HepG2 (cell line): ENCODE measurements at regions not wholly inside any gene's neighbourhood (a gene's known extent, or its start where the extent isn't known, plus 50 kb on each side); places are given as distances from the start of the nearest gene placed in this dataset.
"Not testable (repeated sequence)": the region's sequence is repeated elsewhere in the genome, so short reads cannot be mapped to it uniquely, and the experiment has no call there.

ENCODE experiments used
- ATAC-seq: fragments of 200-7000 bp; cut with Tn5 transposase; 3 replicates; pipeline ENCODE4 v1.9.1; 2020; ENCODE audit warnings: mild to moderate bottlenecking, moderate library complexity
- BruUV-seq: library from RNA; stranded (reverse); fragments of 400-500 nt; replicated peaks from 2 replicates; lab custom pipeline; 2021; lab: Mats Ljungman, UMichigan
- CTCF ChIA-PET: fragments of 300-600 bp; formaldehyde crosslinking; extraction: SDS; loops from one replicate; lab custom pipeline; 2021; ENCODE audit warnings: low total read pairs, inconsistent platforms, low intra/inter-chr PET ratio; lab: Yijun Ruan, JAX
- POLR2A ChIA-PET: fragments of 350-600 bp; sonication (Branson Sonifier 250); formaldehyde crosslinking; loops from one replicate; lab custom pipeline; 2020; ENCODE audit warnings: antibody characterized with exemption, inconsistent platforms; lab: Yijun Ruan, JAX
- DNase-seq: peaks from one replicate; pipeline ENCODE4 v3.0.0-alpha.2; 2015; ENCODE audit warnings: low spot score
- FAIRE-seq: peaks from 3 replicates; lab custom pipeline; 2011; peaks lifted over from hg19 to GRCh38; lab: Jason Lieb, UNC
- H2AFZ ChIP-seq: one replicate; pipeline ENCODE4 v1.6.1; 2011; ENCODE audit warnings: low read length, inconsistent platforms
- H3K27ac ChIP-seq: fragments of 300-600 bp; 3 replicates; pipeline ENCODE4 v1.8.0; 2011; ENCODE audit warnings: mixed run types, mild to moderate bottlenecking, mixed read lengths, low read length, inconsistent platforms; ENCODE audit not compliant: insufficient read depth; ENCODE audit errors: extremely low read length
- H3K27me3 ChIP-seq, 2 experiments: fragments of 200-600 bp in 1 of 2; 2 replicates in 1 of 2; 3 replicates in 1 of 2; pipeline versions ENCODE4 v1.6.0 to v1.8.0; 2011; ENCODE audit warnings: low read length in 2 of 2, mild to moderate bottlenecking in 2 of 2, moderate library complexity in 2 of 2, inconsistent platforms in 1 of 2; ENCODE audit not compliant: insufficient read depth in 2 of 2, control insufficient read depth in 1 of 2
- H3K36me3 ChIP-seq, 2 experiments: fragments of 200-600 bp in 1 of 2; replicated peaks in 1 of 2; 2 replicates in 1 of 2; 3 replicates in 1 of 2; pipeline versions ENCODE4 v1.5.1 to v1.8.0; 2011; ENCODE audit warnings: low read length in 2 of 2, inconsistent platforms in 1 of 2; ENCODE audit not compliant: insufficient read depth in 2 of 2, control insufficient read depth in 1 of 2
- H3K4me1 ChIP-seq: 2 replicates; pipeline ENCODE4 v1.5.1; 2012; ENCODE audit warnings: low read length, inconsistent platforms; ENCODE audit not compliant: insufficient read depth
- H3K4me2 ChIP-seq: 2 replicates; pipeline ENCODE4 v1.6.0; 2011; ENCODE audit warnings: low read depth, low read length, inconsistent platforms
- H3K4me3 ChIP-seq, 3 experiments: fragments of 200-600 bp in 1 of 3; sonication (generic), shearing (Covaris generic) in 1 of 3; replicated peaks in 1 of 3; 2 replicates each; pipeline ENCODE4 v1.5.1; 2011 to 2016; ENCODE audit warnings: low read length in 3 of 3, inconsistent platforms in 2 of 3, low read depth in 2 of 3, mild to moderate bottlenecking in 2 of 3, control low read depth in 1 of 3, mixed read lengths in 1 of 3; ENCODE audit not compliant: insufficient read depth in 1 of 3
- H3K79me2 ChIP-seq: one replicate; pipeline ENCODE4 v1.6.1; 2011; ENCODE audit warnings: low read length, inconsistent platforms; ENCODE audit not compliant: insufficient read depth
- H3K9ac ChIP-seq: 2 replicates; pipeline ENCODE4 v1.6.0; 2011; ENCODE audit warnings: mild to moderate bottlenecking, low read depth, low read length, inconsistent platforms; ENCODE audit not compliant: insufficient read depth
- H3K9me3 ChIP-seq: 2 replicates; pipeline ENCODE4 v1.5.1; 2012; ENCODE audit warnings: mild to moderate bottlenecking, low read length
- H4K20me1 ChIP-seq: 2 replicates; pipeline ENCODE4 v1.6.0; 2011; ENCODE audit warnings: inconsistent platforms, mild to moderate bottlenecking, low read length, moderate library complexity; ENCODE audit not compliant: insufficient read depth
- FOXA1 ChIP-seq, 2 experiments: fragments of 450-650 bp in 1 of 2; sonication (generic) in 1 of 2; formaldehyde crosslinking in 1 of 2; IDR thresholded peaks; 2 replicates each; pipeline versions ENCODE4 v1.4.0 to v1.6.1; 2016 to 2020; ENCODE audit warnings: missing genetic modification reagents in 1 of 2
- FOXA3 ChIP-seq: IDR thresholded peaks from 2 replicates; pipeline ENCODE4 v1.6.1; 2016; ENCODE audit warnings: missing genetic modification reagents, missing compliant biosample characterization
- KDM1A ChIP-seq: IDR thresholded peaks from 2 replicates; pipeline ENCODE4 v1.6.1; 2016; ENCODE audit warnings: missing compliant biosample characterization
- SKIL ChIP-seq: sonication (generic); formaldehyde crosslinking; IDR thresholded peaks from 2 replicates; pipeline ENCODE4 v1.8.0; 2022; ENCODE audit warnings: missing genetic modification reagents, mild to moderate bottlenecking, moderate library complexity, borderline replicate concordance
- ZBTB46 ChIP-seq: sonication (generic); formaldehyde crosslinking; IDR thresholded peaks from 2 replicates; pipeline ENCODE4 v1.4.0; 2020; ENCODE audit warnings: mild to moderate bottlenecking, missing genetic modification reagents, borderline replicate concordance
- ZBTB7A ChIP-seq: sonication (generic); formaldehyde crosslinking; IDR thresholded peaks from 2 replicates; pipeline ENCODE4 v1.8.0; 2022; ENCODE audit warnings: mild to moderate bottlenecking, missing genetic modification reagents
- ZNF281 ChIP-seq: sonication (generic); formaldehyde crosslinking; IDR thresholded peaks from 2 replicates; pipeline ENCODE4 v1.4.0; 2020; ENCODE audit warnings: missing genetic modification reagents, borderline replicate concordance
- ZNF44 ChIP-seq: sonication (generic); formaldehyde crosslinking; IDR thresholded peaks from 2 replicates; pipeline ENCODE4 v1.5.1; 2020; ENCODE audit warnings: mild to moderate bottlenecking, missing genetic modification reagents
- ZNF766 ChIP-seq: sonication (generic); formaldehyde crosslinking; IDR thresholded peaks from 2 replicates; pipeline ENCODE4 v1.5.0; 2020; ENCODE audit warnings: missing genetic modification reagents, borderline replicate concordance
- WGBS: methylation state at CpG from one replicate; pipeline ENCODE4 v1.1.6; 2017; ENCODE audit warnings: low lambda C conversion rate; 5-methylcytosine and 5-hydroxymethylcytosine counted together
- in situ Hi-C: cut with HindIII; loops from 2 replicates; pipeline ENCODE4 v1.10.0; 2017; ENCODE audit warnings: low pct_unique_long_range_greater_than_20kb; ENCODE audit not compliant: extremely low pct_ligation_motif_present
- intact Hi-C: fragments of 100-400 bp; cut with micrococcal nuclease; formaldehyde crosslinking; loops from one replicate; pipeline ENCODE4 v1.10.0; 2022; ENCODE audit not compliant: unreplicated experiment

GRCh38 chr5:118502232-118502631 is 486.1 kb downstream of the DTWD2 start:
- CTCF ChIA-PET; DNase-seq; POLR2A ChIA-PET; BruUV-seq; in situ Hi-C loops; ATAC-seq; H3K9ac ChIP-seq; H3K9me3 ChIP-seq; H3K79me2 ChIP-seq; H3K4me3 ChIP-seq; intact Hi-C loops; H4K20me1 ChIP-seq; H2AFZ ChIP-seq; H3K36me3 ChIP-seq; FAIRE-seq; H3K27me3 ChIP-seq; H3K27ac ChIP-seq; H3K4me1 ChIP-seq; TF ChIP-seq FOXA1 (IDR thresholded peaks at IDR 0.05): not testable (repeated sequence)
- peak overlapping the region; percentile 18; the same call in 1 of the 2 replicates for H3K4me2 ChIP-seq
- no CpG with 5 or more reads among the region's 9 CpGs for WGBS
- peak; percentile 48; the same call in 1 of the 2 replicates for TF ChIP-seq FOXA3 (CRISPR knock-in tag)
- TF ChIP-seq FOXA1 (CRISPR knock-in tag; IDR thresholded peaks at IDR 0.05), result peak; percentile 47; the same call in 1 of the 2 replicates
- TF ChIP-seq ZNF281 (CRISPR knock-in tag), result peak; percentile 90
- peak; percentile 80; the same call in 1 of the 2 replicates for TF ChIP-seq ZNF766 (CRISPR knock-in tag)

- in situ Hi-C loops (no loop called here), intact Hi-C loops (no loop called here)
- Histone ChIP-seq H3K9ac (no peak overlapping the region), H3K79me2 (no peaks in the 10 kb centered on the region), H3K27me3 (no peaks in the 10 kb centered on the region), H3K4me1 (no peaks in the 10 kb centered on the region), H3K4me3 (no peak overlapping the region), H2AFZ (no peak overlapping the region), H3K9me3 (no peaks in the 10 kb centered on the region), H3K27ac (no peak overlapping the region), H3K4me2 (no peak overlapping the region), H4K20me1 (no peaks in the 10 kb centered on the region), H3K36me3 (no peaks in the 10 kb centered on the region)
- no peak for ATAC-seq
- 0% methylated on average over 1 of the region's 1 CpG for WGBS
- ChIA-PET POLR2A (no interaction called here), CTCF (no interaction called here)
- DNase-seq, result no peak
- no peak for FAIRE-seq
- no TSS peak for BruUV-seq
- TF ChIP-seq ZBTB7A (CRISPR knock-in tag) (no peak), KDM1A (CRISPR knock-in tag) (no peak), ZNF44 (CRISPR knock-in tag) (no peak), SKIL (CRISPR knock-in tag) (no peak), ZBTB46 (CRISPR knock-in tag) (no peak)
Observed at GRCh38 chr5:118491351-118491750, 497.0 kb downstream of the DTWD2 start.
